ENCODE measurements at regions not wholly inside any gene's neighbourhood (a gene's known extent, or its start where the extent isn't known, plus 50 kb on each side); places are given as distances from the start of the nearest gene placed in this dataset.

GRCh38 chr4:111480510-111480909, 664.7 kb upstream of the FAM241A start:
- TF ChIP-seq CTCF (IDR thresholded peaks at IDR 0.05) (no peak), EZH2 (IDR thresholded peaks at IDR 0.05; ENCODE audit: borderline replicate concordance, insufficient read depth, low read depth, low read length, poor library complexity, severe bottlenecking) (no peak)

Measured in B cell (primary cell).